Thyroid gland (tissue), 4 donors: ENCODE measurements at regions not wholly inside any gene's neighbourhood (a gene's known extent, or its start where the extent isn't known, plus 50 kb on each side); places are given as distances from the start of the nearest gene placed in this dataset.

ENCODE experiments used
- CTCF ChIP-seq, 6 experiments: fragments of 200-600 bp in 3 of 6; fragments of 450-650 bp in 3 of 6; sonication (generic) in 3 of 6; IDR thresholded peaks; one replicate each; pipeline ENCODE4 v1.5.1; 2016 to 2019; ENCODE audit warnings: antibody characterized with exemption in 6 of 6, mild to moderate bottlenecking in 2 of 6, inconsistent platforms in 1 of 6, moderate library complexity in 1 of 6
- POLR2A ChIP-seq, 2 donors: fragments of 450-650 bp; IDR thresholded peaks; one replicate each; pipeline ENCODE4 v1.6.1; 2017; ENCODE audit warnings: antibody characterized with exemption in 2 of 2, mild to moderate bottlenecking in 2 of 2, moderate library complexity in 1 of 2

- no peak for TF ChIP-seq CTCF (IDR thresholded peaks at IDR 0.05)
- TF ChIP-seq POLR2A (IDR thresholded peaks at IDR 0.05), result no peak
Observed at GRCh38 chr21:19712441-19712840, 1285.8 kb upstream of the NCAM2 start.
